ENCODE measurements at regions not wholly inside any gene's neighbourhood (a gene's known extent, or its start where the extent isn't known, plus 50 kb on each side); places are given as distances from the start of the nearest gene placed in this dataset.

DNA sequence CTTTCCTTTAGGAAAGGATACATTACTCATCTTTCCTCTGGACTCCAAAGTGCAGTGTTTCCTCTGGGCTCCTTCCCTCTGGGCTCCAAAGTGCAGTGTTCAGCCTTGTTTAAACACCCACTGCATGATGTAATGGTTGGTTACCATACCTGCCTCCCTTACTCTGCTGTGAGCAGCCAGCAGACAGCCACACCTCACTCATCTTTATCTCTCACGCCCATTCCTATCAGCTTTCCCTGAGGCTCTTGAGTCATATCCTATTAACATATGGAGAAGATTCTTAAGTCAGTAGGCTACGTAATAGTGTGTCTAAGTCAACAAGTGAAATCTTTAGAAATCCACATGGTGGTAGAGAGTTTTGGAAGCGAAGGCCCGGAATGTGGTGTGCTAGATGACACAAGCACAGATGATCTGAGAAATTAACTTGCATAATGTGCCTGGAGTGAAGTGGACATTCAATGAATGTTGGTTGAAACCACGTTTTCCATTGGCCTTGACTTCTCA, 97.2 kb upstream of the CTNNB1 start:
- peak; percentile 11 for DNase-seq (ENCODE audit: low read depth)

GRCh38 chr3:41102750-41103149, 96.6 kb upstream of the CTNNB1 start:
- DNase-seq (ENCODE audit: low read depth), result no peak

DNA sequence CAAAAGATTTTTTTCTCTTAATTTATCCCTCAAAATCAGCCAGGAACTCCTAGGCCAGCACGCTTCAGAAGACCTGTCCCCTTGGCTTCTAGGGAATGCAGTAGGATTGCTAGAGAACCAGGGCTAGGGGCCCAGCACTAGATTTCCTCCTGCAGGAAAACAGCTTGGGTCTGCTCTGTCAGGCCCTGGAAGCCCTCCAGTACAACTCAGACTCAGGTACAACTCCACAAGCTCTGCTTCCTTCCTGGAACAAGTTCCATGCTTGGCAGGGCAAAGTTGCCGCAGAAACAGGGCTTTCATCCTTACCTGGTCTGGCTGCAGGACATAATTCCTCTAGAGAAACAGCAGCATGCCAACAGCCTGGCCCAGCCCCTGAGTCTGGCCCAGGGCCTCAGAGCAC, 96.1 kb upstream of the CTNNB1 start:
- DNase-seq (ENCODE audit: low read depth), result no peak

DNA sequence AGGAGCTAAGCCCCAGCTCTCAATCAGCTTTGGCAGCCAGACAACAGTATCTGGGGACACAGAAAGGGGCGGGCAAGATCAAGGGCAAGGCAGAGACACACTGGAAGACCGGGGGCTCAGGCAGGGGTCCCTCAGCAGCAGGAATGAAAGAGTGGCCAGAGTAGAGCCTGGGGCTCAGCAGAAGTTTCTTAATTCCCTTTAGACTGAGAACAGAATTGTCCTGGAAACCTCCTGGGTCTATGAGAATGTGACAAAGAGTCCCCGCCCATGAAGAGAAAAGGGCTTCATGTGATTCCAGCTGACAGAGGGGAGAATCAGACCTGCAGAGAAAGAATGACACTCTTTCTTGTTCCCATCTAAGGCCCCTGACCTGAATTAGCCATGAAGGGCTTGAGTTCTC, 95.2 kb upstream of the CTNNB1 start:
- DNase-seq (ENCODE audit: low read depth), result no peak

DNA sequence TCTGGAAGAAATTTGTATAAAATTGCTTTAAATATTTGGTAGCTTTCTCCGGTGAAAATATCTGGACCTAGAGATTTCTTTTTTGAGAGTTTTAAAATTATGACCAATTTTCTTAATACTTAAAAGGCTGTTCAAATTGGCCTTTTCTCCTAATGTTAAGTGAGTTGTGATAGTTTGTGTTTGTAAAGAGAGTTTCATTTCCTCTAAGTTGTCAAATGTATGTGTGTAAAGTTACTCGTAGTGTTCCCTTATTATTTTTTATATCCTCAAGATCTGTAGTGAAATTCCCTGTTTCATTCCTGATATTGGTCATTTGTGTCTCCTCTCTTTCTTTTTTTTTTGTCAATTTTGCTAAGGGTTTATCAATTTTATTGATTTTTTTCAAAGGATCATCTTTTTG, 92.6 kb upstream of the CTNNB1 start:
- no peak for DNase-seq (ENCODE audit: low read depth)

DNA sequence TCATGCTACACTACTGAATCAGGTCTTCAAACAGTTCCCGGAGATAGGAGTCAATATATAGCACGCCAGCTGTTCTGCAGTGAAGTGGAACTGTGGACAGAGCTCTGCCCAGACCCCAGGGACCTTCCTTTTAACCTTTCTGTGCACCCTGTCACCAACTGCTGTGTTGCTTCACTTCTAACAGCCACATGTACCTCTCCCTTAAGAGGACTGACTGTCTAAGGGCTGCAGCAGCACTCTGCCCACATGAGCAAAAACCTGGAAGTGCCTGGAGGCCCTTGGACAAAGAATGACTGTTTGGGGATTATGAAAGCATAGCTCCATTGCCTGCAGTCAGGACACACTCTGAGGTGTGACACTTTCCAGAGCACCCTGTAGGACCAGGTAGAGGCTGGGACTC, 88.3 kb upstream of the CTNNB1 start:
- DNase-seq (ENCODE audit: low read depth), result no peak

DNA sequence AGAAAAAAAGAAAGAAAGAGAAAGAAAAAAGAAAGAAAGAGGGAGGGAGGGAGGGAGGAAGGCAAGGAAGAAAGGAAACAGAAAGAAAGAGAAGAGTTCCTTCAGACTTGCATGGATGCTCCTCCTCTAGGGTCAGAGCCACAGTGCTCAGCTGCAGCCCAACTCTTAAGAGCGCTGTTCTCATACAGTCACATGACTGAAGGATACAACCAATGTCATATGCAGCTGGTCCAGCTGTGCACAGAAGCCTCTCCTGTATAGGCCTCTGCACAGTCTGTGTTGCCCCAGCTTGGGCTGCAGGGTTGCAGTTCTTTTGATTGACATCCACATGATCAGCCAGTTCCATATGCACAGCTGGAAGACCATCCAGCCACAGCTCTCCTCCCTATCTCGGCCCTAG, 86.8 kb upstream of the CTNNB1 start:
- DNase-seq (ENCODE audit: low read depth), result no peak

- DNase-seq (ENCODE audit: low read depth), result no peak
Measured at GRCh38 chr3:41115069-41115468, 84.2 kb upstream of the CTNNB1 start.

DNA sequence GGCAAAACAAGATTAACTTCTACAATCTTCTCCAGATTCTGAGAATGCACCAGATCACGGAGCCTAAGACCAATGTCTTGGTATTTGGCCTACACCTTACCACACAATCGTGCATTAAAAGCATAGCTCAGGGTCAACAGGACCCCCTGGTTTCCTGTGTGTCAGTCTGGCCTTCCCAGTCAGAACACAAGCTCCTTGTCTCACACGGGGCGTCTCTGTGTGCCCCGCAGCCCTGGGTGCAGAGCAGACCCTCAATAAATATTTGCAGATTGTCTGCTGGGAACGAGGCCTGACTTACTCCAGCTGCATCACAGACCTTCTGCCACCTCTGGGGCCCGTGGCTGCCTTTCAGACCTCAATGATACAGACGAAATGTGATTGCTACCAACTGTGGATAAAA, 82.5 kb upstream of the CTNNB1 start:
- DNase-seq (ENCODE audit: low read depth), result no peak

- peak; percentile 97 for DNase-seq (ENCODE audit: low read depth)
Measured at GRCh38 chr3:41117398-41117870, 81.9 kb upstream of the CTNNB1 start.

DNA sequence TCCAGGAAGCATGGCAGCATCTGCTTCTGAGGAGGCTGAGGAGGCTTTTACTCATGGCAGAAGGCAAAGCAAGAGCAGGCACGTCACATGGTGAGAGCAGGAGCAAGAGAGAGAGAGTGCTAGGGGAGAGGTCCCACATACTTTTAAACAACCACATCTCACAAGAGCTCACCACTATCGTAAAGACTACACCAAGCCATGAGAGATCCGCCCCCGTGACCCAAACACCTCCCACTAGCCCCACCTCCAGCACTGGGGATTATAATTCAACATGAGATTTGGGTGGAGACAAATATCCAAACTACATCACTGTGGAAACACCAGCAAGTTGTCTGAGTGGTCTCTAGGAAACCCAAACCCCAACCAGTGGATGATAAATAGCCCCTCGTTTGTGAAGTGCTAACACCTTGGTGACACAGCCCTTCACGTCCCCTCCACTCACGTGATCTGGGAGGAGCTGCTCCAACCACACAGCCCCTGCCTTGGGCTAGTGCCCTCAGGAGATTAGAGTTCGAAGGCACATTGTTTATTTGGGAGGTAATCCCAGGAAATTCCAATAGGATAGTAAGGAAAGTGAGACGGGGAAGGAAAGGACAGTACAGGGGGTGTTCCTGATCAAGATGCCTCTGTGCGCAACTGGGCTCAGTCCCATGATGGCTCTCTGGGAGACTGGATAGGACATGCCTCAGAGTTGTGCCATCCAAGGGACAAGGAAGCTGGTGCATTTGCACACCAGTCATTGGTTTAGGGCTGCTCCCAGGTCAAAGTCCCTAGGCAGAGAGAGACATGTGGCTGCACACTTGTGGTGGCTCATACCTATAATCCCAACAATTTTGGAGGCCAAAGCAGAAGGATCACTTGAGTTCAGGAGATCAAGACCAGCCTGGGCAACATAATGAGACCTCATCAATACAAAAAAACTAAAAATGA, 80.6 kb upstream of the CTNNB1 start:
- DNase-seq (ENCODE audit: low read depth), result no peak

DNA sequence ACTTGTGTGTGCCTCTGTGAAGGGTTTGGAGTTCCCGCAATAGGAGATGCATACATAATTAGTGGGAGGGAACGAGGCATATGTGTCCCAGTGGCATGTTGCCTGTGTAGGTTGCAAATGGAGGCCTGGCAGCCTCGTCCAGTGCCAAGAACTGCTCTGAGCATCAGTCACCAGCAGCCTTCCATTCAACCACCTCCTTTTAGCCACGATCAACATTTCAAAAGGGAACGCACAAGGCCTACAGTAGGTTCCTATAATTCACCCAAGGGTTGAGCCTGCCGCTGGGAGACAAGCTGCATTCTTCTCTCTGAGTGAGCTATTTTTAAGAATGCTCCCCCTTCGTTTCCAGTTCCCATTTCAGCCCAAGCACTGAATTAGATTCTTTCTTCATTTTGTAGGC, 78.8 kb upstream of the CTNNB1 start:
- DNase-seq (ENCODE audit: low read depth), result no peak

- no peak for DNase-seq (ENCODE audit: low read depth)
Measured at GRCh38 chr3:41125258-41125657, 74.0 kb upstream of the CTNNB1 start.

DNA sequence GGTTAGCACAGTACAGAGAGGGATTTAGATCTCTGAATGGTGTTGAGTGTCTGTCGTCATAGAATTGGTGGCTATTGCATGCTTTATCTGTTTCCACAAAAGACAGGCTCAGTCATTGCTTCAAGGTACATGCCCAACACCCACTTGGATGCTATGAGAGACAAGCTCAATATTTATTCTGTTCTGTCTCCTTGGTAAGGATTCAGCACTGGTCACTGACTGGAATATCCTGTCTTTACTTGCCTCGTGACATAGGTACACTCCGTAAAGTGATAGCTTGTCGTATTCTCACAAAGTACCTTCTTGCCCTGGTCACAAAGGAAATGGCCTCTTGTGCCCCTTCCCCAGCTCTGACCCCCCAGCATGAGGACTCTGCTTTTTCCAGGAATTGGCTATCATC, 72.8 kb upstream of the CTNNB1 start:
- DNase-seq (ENCODE audit: low read depth), result no peak

DNA sequence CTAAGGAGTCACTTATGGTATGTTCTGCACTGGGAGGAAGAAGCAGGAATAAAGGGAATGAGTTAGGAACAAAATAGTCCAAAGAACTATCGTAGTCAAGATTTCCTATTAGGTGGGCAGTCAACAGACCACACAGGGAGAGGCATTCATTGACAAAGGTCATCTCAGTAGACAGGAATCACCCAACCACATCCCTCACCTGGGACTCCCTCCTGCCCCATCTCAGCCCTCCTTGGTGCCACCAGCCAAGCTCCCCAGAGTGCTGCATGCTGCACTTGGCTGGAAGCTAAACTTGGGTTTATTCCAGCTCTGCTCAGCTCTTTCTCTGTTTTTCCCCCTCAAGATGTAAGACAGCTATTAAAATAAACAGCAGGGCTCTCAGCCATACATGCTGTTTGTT, 72.3 kb upstream of the CTNNB1 start:
- no peak for DNase-seq (ENCODE audit: low read depth)

DNA sequence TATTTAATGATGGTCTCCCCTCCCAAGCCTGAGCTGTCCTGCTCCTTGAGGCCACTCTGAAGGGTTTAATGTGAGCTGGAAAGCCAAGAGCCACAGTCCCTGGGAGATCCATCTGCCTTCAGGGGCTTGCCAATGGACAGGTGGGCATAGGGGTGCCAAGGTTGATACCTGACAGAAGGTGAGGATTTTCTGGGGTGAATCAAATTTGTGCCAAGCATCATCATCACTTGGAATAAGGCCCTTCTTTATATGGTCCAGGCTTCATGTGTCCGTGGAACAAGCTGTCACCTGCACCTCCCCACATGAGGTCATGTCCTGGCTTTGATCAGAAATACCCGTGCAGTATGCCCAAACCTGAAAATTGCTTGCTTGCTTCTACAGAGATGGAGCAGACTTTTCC, 71.9 kb upstream of the CTNNB1 start:
- no peak for DNase-seq (ENCODE audit: low read depth)

DNA sequence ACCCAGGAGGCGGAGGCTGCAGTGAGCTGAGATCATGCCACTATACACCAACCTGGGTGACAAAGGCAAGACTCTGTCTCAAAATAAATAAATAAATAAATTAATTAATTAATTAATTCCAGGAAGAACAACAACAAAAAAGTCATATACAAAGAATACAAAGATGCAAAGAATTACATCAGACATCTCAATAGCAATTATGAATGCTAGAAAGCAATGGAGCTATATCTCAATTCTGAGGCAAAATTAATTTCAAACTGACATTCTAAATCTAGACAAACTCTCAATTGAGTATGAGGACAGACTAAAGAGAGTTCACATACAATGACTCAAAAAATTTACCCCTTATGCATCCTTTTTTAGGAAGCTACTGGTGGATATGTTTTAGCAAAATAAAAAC, 69.6 kb upstream of the CTNNB1 start:
- no peak for DNase-seq (ENCODE audit: low read depth)

DNA sequence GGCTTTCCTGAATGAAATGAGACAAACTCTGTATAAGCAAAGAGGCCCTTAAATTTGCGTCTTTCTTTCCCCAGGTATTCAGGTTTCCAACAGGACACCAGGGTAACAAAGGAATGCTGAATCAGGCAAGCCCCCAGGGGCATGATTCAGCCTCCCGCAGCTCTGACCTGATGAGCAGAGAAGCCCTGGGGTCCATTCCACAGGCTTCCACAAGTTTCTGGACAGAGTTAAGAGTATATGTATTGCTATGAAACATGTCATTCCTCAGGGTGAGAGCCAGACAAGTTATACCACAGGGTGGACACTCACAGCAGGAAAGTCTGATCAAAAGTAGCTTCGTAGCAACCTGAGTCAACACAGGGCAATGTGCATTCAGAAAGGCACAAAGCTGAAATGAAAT, 68.1 kb upstream of the CTNNB1 start:
- DNase-seq (ENCODE audit: low read depth), result peak; percentile 83

DNA sequence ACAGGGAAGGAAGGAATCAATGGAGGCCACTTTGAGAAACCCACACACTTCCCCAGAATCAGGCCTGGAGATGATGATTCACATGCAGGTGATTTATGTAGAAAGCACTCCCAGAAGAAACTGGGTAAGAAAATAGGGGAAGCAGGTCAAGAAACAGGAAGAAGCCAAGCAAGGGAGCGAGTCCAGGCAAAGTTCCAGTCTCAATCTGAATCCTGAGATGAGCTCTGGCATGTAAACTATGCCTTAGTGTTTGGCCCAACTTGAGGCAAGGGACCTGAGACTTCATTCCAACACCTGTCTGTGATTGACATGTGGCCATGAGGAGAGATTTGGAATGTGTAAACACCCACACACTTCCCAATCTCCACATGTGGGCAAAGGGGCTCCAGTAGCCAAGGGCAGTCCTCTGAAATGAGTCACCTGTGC, 61.6 kb upstream of the CTNNB1 start:
- peak; percentile 36 for DNase-seq (ENCODE audit: low read depth)

GRCh38 chr3:41138146-41138545, 61.2 kb upstream of the CTNNB1 start:
- DNase-seq (ENCODE audit: low read depth), result peak; percentile 21

DNA sequence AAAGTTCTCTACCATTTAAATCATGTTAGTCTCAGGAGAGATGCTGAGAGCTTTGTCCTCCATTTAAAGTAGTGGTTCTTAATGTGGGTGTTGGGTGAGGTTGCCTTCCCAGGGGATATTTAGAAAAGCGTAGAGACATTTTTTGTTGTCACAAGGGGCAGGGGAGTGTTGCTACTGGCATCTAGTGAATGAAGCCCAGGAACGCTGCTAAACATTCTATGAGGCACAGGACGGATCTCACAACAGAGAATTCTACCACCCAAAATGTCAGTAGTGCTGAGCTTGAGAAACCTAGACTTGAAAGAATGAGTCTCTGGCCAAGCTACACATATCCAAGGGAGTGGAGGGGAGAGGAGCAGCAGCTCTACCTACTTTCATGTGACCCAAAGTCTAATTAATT, 60.7 kb upstream of the CTNNB1 start:
- DNase-seq (ENCODE audit: low read depth), result no peak

GRCh38 chr3:41140242-41140641, 59.1 kb upstream of the CTNNB1 start:
- DNase-seq (ENCODE audit: low read depth), result no peak

DNA sequence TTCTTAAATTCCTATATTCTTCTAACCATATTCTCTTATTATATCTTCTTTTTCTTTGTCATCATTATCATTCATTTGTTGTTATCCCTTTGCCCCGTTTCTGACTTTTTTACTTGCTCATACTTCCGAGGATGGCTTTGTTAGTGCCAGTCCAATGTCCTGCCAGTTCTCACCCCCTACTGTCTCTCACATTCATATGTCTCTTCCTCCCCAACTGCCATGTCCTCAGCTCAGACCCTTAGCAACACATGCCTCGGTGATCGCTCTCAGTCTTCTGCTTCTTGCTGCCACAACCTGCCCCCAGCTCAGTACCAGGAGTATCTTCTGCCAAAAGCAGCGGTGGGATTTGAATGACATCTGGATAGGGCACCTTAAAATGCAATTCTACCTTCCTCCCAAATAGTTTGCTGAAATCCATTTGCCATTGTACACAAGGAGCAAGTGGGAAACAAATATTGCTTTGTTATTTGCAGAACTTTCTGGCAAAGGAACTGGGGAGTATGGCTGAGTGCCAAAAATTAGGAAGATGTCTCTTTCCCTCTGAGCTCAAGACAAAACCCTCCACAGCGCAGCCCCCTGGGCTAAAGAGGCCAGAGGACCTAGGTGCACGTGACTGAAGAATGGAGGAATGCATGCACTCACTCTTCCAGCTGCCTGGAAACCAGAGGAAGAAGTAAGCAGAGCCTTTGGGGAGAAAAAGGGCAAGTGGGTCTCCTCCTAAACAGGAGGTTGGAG, 57.7 kb upstream of the CTNNB1 start:
- DNase-seq (ENCODE audit: low read depth), result no peak

Measured in M059J (cell line).